HG03457 (cell line): ENCODE measurements at regions not wholly inside any gene's neighbourhood (a gene's known extent, or its start where the extent isn't known, plus 50 kb on each side); places are given as distances from the start of the nearest gene placed in this dataset.

ENCODE experiments used
- ATAC-seq: cut with Tn5 transposase; IDR thresholded peaks from one replicate; pipeline ENCODE4 v1.9.1; 2021; ENCODE audit warnings: moderate number of reproducible peaks; ENCODE audit not compliant: unreplicated experiment

- no peak for ATAC-seq
These were observed 96.1 kb upstream of the NXT1 start for GRCh38 chr20:23254505-23254904.

GRCh38 chr20:23254034-23254433 is 96.6 kb upstream of the NXT1 start:
- no peak for ATAC-seq

- no peak for ATAC-seq
These were observed 97.1 kb upstream of the NXT1 start for GRCh38 chr20:23253524-23253923.

GRCh38 chr20:23251779-23252178 is 98.8 kb upstream of the NXT1 start:
- ATAC-seq, result no peak

- no peak for ATAC-seq
These were observed 101.0 kb upstream of the NXT1 start for GRCh38 chr20:23249541-23249940.

- ATAC-seq, result no peak
These were observed 102.1 kb upstream of the NXT1 start for GRCh38 chr20:23248461-23248882.

GRCh38 chr20:23246717-23247664 is 103.6 kb upstream of the NXT1 start:
- no peak for ATAC-seq

- ATAC-seq, result peak; percentile 81
These were observed 104.9 kb upstream of the NXT1 start for GRCh38 chr20:23245553-23246181.

- no peak for ATAC-seq
These were observed 105.6 kb upstream of the NXT1 start for GRCh38 chr20:23244916-23245552.

- no peak for ATAC-seq
These were observed 106.3 kb upstream of the NXT1 start for GRCh38 chr20:23244156-23244915.

GRCh38 chr20:23243791-23244155 is 106.8 kb upstream of the NXT1 start:
- no peak for ATAC-seq

GRCh38 chr20:23242556-23243180 is 107.9 kb upstream of the NXT1 start:
- ATAC-seq, result no peak

- no peak for ATAC-seq
These were observed 108.5 kb upstream of the NXT1 start for GRCh38 chr20:23242104-23242503.

- no peak for ATAC-seq
These were observed 109.2 kb upstream of the NXT1 start for GRCh38 chr20:23241416-23241815.

- no peak for ATAC-seq
These were observed 110.1 kb upstream of the NXT1 start for GRCh38 chr20:23240519-23240918.

GRCh38 chr20:23237201-23237600 is 113.4 kb upstream of the NXT1 start:
- no peak for ATAC-seq

GRCh38 chr20:23235173-23236027 is 115.2 kb upstream of the NXT1 start:
- ATAC-seq, result no peak

GRCh38 chr20:23234311-23235078 is 116.1 kb upstream of the NXT1 start:
- ATAC-seq, result no peak

- no peak for ATAC-seq
These were observed 117.2 kb upstream of the NXT1 start for GRCh38 chr20:23233341-23233740.
